NCI-H146 treated with DMSO at 0.1 percent for 48 hours (cell line): ENCODE measurements at regions not wholly inside any gene's neighbourhood (a gene's known extent, or its start where the extent isn't known, plus 50 kb on each side); places are given as distances from the start of the nearest gene placed in this dataset.

Experiments
- DNase-seq: peaks from one replicate; lab custom pipeline; 2025; ENCODE audit not compliant: unreplicated experiment; lab: John Stamatoyannopoulos, UW

DNA sequence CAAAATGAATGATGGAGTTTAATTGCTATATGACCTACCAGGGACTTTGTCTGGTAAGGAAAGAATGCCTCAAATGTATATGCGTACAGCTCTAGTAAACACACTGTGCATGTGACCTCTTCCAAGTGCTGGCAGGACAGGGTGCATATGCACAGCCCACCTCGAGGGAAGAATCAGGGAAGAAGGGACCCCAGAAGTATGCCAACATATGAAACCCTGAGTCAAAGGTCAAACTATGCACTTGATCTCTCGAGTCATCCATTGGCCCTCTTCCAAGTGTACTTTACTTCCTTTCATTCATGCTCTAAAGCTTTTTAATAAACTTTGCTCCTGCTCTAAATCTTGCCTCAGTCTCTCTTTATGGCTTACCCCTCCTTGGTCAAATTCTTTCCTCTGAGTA lies 804.6 kb upstream of the COX7C start:
- no peak for DNase-seq

DNA sequence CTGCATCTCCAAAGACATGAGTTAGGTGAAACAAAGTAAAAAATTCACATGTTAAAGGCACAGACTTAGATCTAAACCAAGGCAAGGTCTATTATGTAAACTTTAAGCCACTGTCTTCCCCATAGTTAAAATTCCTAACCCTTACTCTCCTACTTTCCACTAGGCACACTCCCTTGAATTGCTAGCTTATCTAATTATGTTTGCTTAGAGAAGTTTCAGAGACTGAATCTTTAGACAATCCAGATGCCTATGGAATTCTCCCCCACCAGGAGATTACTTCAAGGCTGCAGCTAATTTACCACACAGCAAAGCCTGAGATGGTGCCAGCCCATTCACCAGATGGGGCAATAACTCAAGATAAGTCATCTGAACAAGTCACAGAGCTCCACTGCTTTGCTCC lies 803.1 kb upstream of the COX7C start:
- DNase-seq: no peak

GRCh38 chr5:85823462-85824426 lies 794.0 kb upstream of the COX7C start:
- no peak for DNase-seq

GRCh38 chr5:85838781-85839180 lies 779.0 kb upstream of the COX7C start:
- DNase-seq: no peak

GRCh38 chr5:85841653-85842052 lies 776.1 kb upstream of the COX7C start:
- no peak for DNase-seq

DNA sequence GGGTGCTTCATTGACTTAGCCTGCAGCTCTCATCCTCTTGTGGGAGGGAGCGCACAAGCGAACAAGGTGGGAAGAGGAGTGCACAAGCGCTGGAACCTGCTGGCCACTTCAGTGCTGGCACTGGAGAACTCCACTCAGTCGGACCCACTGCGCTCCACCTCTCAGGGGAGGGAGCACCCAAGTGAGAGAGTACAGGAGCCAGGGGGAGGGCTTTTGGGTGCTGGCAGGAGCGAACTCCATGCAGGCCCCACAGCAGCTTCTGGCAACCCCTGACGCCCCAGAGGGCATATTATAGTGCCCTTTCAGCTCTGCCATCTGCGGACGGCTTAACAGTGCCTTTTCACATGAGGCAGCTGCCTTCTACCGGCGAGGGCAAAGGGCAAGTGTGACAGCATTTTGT lies 774.2 kb upstream of the COX7C start:
- DNase-seq: no peak

DNA sequence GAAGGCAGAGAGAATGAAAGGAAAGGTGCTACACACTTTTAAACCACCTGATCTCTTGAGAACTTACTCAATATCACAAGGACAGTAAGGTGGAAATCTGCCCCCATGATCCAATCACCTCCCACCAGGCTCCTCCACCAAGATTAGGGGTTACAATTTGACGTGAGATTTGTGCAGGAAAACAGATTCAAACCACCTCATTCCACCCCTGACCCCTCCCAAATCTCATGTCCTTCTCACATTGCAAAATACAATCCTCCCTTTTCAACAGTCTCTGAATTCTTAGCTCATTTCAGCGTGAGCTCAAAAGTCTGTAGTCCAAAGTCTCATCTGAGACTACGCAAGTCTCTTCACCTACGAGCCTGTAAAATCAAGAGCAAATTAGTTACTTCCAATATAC lies 768.3 kb upstream of the COX7C start:
- no peak for DNase-seq

GRCh38 chr5:85865296-85865695 lies 752.4 kb upstream of the COX7C start:
- no peak for DNase-seq

DNA sequence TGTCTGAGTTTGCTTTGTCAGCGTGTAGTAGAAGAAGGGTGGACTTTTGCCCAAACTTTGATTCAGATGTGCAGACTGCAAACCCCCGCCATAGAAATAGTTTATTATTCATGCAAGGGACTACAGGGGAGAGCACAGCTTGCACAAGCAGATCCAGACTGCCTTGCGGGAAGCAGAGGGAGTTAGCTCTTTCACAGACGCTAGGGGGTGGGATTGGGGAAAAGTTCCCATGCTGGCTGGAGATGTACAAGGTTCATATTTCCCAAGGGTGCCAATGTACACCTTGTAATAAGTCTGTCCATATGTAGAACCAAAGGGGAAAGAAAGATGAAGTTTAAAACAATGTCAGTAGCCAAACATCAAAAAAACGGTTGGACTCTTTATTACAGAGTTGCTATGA lies 749.7 kb upstream of the COX7C start:
- no peak for DNase-seq

DNA sequence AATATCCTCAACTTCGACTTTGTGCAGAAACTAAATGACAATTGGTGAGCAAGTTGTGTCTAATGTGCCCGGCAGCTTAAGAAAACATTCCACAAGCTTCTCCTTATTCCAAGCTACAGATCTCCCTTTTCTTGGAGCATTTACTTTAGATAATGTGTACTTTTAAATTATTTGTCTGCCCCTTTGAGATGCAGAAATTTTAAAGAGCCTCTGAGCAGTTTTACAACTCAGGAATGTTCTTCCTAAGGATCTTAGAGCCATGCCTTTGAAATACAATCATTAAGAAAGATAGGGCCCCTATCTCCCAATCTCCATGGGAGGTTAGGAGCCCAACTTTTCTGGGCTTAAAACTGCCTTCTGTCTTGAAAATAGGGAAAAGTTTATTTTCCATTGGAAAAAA lies 723.7 kb upstream of the COX7C start:
- DNase-seq: no peak

DNA sequence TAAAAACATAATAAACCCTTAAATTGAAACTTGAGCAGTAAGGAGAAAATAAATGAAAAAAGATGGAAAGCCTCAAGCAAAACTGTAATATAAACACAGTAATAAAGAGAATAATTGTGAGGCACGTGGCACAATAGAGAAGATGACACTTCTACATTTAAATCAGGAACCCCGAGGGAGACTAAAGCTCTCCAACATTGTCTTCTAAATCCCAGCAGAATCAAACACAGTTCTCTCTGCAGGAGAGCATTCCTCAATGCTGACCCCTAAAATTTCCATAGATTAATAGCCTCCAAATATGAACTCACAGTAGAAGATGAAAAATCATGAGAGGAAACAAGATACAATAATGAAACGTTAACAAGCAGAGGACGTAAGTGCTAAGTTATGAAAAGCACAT lies 721.2 kb upstream of the COX7C start:
- DNase-seq: no peak

DNA sequence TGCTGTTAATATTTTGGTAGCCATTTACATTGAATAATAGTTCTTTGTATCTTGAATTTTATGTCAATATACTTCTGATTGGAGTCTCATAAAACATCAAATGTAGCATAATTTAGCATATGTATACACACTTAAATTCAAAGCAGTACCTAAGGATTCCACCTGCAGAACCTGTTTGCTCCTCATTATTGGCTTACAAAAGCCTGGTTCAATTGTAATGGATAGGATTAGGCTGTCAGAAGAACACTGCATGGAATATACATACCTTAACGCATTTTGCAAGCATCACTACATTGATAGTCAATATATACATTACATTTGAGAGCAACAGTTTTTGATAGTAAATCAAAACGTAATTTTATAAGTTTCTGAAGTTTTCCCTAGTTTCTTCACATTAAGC lies 711.3 kb upstream of the COX7C start:
- no peak for DNase-seq

DNA sequence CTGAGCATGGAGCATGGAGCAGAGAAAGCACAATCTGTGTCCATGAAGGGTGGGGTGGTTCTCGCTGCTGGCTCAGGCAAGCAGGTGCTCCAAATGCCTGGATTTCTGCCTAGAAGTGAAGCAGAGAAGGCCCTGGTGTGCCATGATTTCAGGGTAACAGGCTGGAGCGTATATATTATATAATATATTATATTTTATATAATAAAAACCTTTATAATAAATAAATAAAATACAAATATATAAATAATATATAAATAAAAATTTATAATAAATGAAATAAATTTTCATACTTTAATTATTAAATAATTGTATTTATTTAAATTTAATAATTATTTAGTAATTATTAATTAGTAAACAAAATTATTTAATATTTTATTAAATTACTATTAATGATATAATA lies 707.4 kb upstream of the COX7C start:
- no peak for DNase-seq

- no peak for DNase-seq
These were observed 696.8 kb upstream of the COX7C start for GRCh38 chr5:85920984-85921383.

DNA sequence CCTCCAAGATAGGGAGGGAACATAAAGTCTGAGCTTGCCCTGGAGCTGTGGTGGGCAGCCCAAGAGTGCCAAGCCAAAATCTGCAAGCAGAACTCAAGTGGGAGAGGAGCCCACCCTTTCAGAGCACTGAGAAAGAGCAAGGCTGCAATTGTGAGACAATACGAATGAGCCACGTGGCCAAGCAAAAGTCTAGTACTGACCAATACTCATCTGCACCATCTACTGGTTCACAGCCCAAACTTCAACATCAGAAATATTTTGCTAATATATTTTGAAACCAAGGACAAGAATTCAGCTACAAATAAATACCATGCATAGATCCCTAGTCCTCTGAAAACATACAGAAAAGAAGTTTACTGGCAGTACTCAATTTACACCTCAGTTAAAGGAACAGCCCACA lies 696.2 kb upstream of the COX7C start:
- DNase-seq: no peak

GRCh38 chr5:85927632-85928031 lies 690.1 kb upstream of the COX7C start:
- no peak for DNase-seq

GRCh38 chr5:85929713-85930112 lies 688.0 kb upstream of the COX7C start:
- no peak for DNase-seq

DNA sequence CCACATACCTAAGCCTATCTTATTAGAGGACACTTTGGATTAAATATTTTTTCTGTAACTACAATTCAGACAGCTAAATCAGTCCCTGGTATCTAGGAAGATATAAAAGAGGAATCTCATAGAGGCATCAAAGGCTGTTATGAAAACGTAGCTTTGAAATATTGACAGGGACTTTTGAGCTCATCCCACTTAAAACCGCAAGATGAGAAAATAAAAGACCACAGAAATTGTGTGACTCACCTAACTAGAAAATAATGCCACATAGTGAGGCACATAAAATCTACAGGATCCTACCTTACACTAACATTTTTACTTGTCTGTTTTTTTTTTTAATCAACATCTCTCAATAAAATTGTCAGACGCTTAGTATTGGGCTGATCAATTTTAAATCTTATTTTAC lies 686.5 kb upstream of the COX7C start:
- DNase-seq: no peak

GRCh38 chr5:85938201-85938600 lies 679.5 kb upstream of the COX7C start:
- no peak for DNase-seq

GRCh38 chr5:85951707-85952210 lies 666.0 kb upstream of the COX7C start:
- DNase-seq: no peak

GRCh38 chr5:85952680-85953079 lies 665.1 kb upstream of the COX7C start:
- DNase-seq: no peak

GRCh38 chr5:85967681-85968080 lies 650.1 kb upstream of the COX7C start:
- no peak for DNase-seq

- DNase-seq: no peak
These were observed 645.2 kb upstream of the COX7C start for GRCh38 chr5:85972539-85972938.
